Liver (tissue), 3 donors: ENCODE measurements at regions not wholly inside any gene's neighbourhood (a gene's known extent, or its start where the extent isn't known, plus 50 kb on each side); places are given as distances from the start of the nearest gene placed in this dataset.

Experiments
- ATF3 ChIP-seq: IDR thresholded peaks from 2 replicates; pipeline ENCODE4 v1.6.1; 2016; ENCODE audit warnings: antibody characterized with exemption
- CTCF ChIP-seq: fragments of 150-350 bp; IDR thresholded peaks from 2 replicates; pipeline ENCODE4 v1.5.1; 2017; ENCODE audit warnings: improper control_type of control experiment, low read depth, low read length; ENCODE audit not compliant: missing input control
- EGR1 ChIP-seq, 2 donors: IDR thresholded peaks; 2 replicates each; pipeline ENCODE4 v1.6.1; 2016 to 2018; ENCODE audit warnings: antibody characterized with exemption in 2 of 2, low read depth in 2 of 2
- FOXA1 ChIP-seq: IDR thresholded peaks from 2 replicates; pipeline ENCODE4 v1.6.1; 2016; ENCODE audit warnings: antibody characterized with exemption
- GABPA ChIP-seq, 2 donors: IDR thresholded peaks in 1 of 2; conservative IDR thresholded peaks in 1 of 2; 2 replicates each; pipeline ENCODE4 v1.6.1; 2016; ENCODE audit warnings: antibody characterized with exemption in 2 of 2, mild to moderate bottlenecking in 1 of 2, moderate library complexity in 1 of 2
- HNF4A ChIP-seq, 2 donors: conservative IDR thresholded peaks; 2 replicates each; pipeline ENCODE4 v1.6.1; 2016; ENCODE audit warnings: antibody characterized with exemption in 2 of 2, mild to moderate bottlenecking in 2 of 2
- JUND ChIP-seq, 2 donors: IDR thresholded peaks; 2 replicates each; pipeline ENCODE4 v1.6.1; 2016; ENCODE audit warnings: antibody characterized with exemption in 2 of 2
- MAX ChIP-seq: IDR thresholded peaks from 2 replicates; pipeline ENCODE4 v1.6.1; 2016; ENCODE audit warnings: antibody characterized with exemption
- RAD21 ChIP-seq, 2 donors: IDR thresholded peaks; 2 replicates each; pipeline ENCODE4 v1.6.1; 2016; ENCODE audit warnings: antibody characterized with exemption in 2 of 2, mild to moderate bottlenecking in 2 of 2
- REST ChIP-seq: IDR thresholded peaks from 2 replicates; pipeline ENCODE4 v1.6.1; 2016; ENCODE audit warnings: antibody characterized with exemption, mild to moderate bottlenecking
- SP1 ChIP-seq: IDR thresholded peaks from 2 replicates; pipeline ENCODE4 v1.6.1; 2018; ENCODE audit warnings: antibody characterized with exemption, mild to moderate bottlenecking
- TAF1 ChIP-seq: conservative IDR thresholded peaks from 2 replicates; pipeline ENCODE4 v1.6.1; 2016; ENCODE audit warnings: antibody characterized with exemption, mild to moderate bottlenecking
- YY1 ChIP-seq: IDR thresholded peaks from 2 replicates; pipeline ENCODE4 v1.6.1; 2016; ENCODE audit warnings: antibody characterized with exemption, mild to moderate bottlenecking
- ZBTB33 ChIP-seq: IDR thresholded peaks from 2 replicates; pipeline ENCODE4 v1.6.1; 2016; ENCODE audit warnings: antibody characterized with exemption
- donor health status: healthy.
- donor health status: healthy.

- no peak for TF ChIP-seq GABPA (IDR thresholded peaks at IDR 0.05 in 1 of 2, conservative IDR thresholded peaks at IDR 0.05 in 1 of 2)
- peak; percentile 3 for TF ChIP-seq CTCF
- TF ChIP-seq MAX: no peak
- no peak for TF ChIP-seq YY1
- no peak for TF ChIP-seq TAF1
- TF ChIP-seq RAD21 (IDR thresholded peaks at IDR 0.05): no peak
- no peak for TF ChIP-seq REST
- TF ChIP-seq JUND (IDR thresholded peaks at IDR 0.05): no peak
- TF ChIP-seq FOXA1: no peak
- no peak for TF ChIP-seq SP1
- no peak for TF ChIP-seq ATF3
- TF ChIP-seq ZBTB33: no peak
- no peak for TF ChIP-seq EGR1 (IDR thresholded peaks at IDR 0.05; ENCODE audit: low read depth in 2 of 2)
- no peak for TF ChIP-seq HNF4A (conservative IDR thresholded peaks at IDR 0.05)
Measured at GRCh38 chr13:22506096-22506691, 674.6 kb upstream of the SGCG start.
